ENCODE measurements at regions not wholly inside any gene's neighbourhood (a gene's known extent, or its start where the extent isn't known, plus 50 kb on each side); places are given as distances from the start of the nearest gene placed in this dataset.

- Histone ChIP-seq H3K4me1 (peaks cover 0 to 49% (median 38%) of the 10 kb centered on the region in 4 donors), H3K27me3 (no peaks in the 10 kb centered on the region), H3K9me3 (no peaks in the 10 kb centered on the region), H3K27ac (no peak overlapping the region), H3K36me3 (no peaks in the 10 kb centered on the region), H3K4me3 (no peak overlapping the region)
- no peak for DNase-seq
- no peak for TF ChIP-seq EP300 (IDR thresholded peaks at IDR 0.05)
- TF ChIP-seq POLR2A (IDR thresholded peaks at IDR 0.05): no peak
- no peak for TF ChIP-seq POLR2AphosphoS5 (IDR thresholded peaks at IDR 0.05)
- TF ChIP-seq CTCF (IDR thresholded peaks at IDR 0.05): no peak
- intact Hi-C loops (cut with DNase I): no loop called here
- WGBS, 2 donors: 70 to 76% methylated on average over 5 of the region's 5 CpGs
These were observed 807.0 kb downstream of the TLE4 start for GRCh38 chr9:80378669-80379293.

GRCh38 chr9:80376180-80376579 is 804.4 kb downstream of the TLE4 start:
- intact Hi-C loops (cut with DNase I): no loop called here
- Histone ChIP-seq H3K27me3 (no peaks in the 10 kb centered on the region), H3K4me1 (peaks cover 0 to 37% (median 28%) of the 10 kb centered on the region in 4 donors), H3K27ac (no peak overlapping the region), H3K36me3 (no peaks in the 10 kb centered on the region), H3K9me3 (no peaks in the 10 kb centered on the region), H3K4me3 (no peak overlapping the region)
- TF ChIP-seq POLR2AphosphoS5 (IDR thresholded peaks at IDR 0.05): no peak
- WGBS, 2 donors: 86 to 89% methylated on average over 3 of the region's 3 CpGs
- no peak for DNase-seq

- intact Hi-C loops (cut with DNase I): no loop called here
- DNase-seq: no peak
- no peak for TF ChIP-seq POLR2AphosphoS5 (IDR thresholded peaks at IDR 0.05)
- TF ChIP-seq EP300 (IDR thresholded peaks at IDR 0.05): no peak
- no peak for TF ChIP-seq POLR2A (IDR thresholded peaks at IDR 0.05)
- TF ChIP-seq CTCF (IDR thresholded peaks at IDR 0.05): no peak
- Histone ChIP-seq H3K9me3 (no peaks in the 10 kb centered on the region), H3K36me3 (no peaks in the 10 kb centered on the region), H3K4me1 (peaks cover 0 to 37% (median 28%) of the 10 kb centered on the region in 4 donors), H3K4me3 (no peak overlapping the region), H3K27ac (no peak overlapping the region), H3K27me3 (no peaks in the 10 kb centered on the region)
- WGBS, 2 donors: 38 to 46% methylated on average over 1 of the region's 1 CpG
These were observed 803.7 kb downstream of the TLE4 start for GRCh38 chr9:80375477-80375876.

GRCh38 chr9:80369641-80370040 is 797.9 kb downstream of the TLE4 start:
- Histone ChIP-seq H3K4me3 (no peak overlapping the region), H3K4me1 (no peaks in the 10 kb centered on the region), H3K36me3 (no peaks in the 10 kb centered on the region), H3K27ac (no peak overlapping the region), H3K27me3 (no peaks in the 10 kb centered on the region), H3K9me3 (no peaks in the 10 kb centered on the region)
- intact Hi-C loops (cut with DNase I): no loop called here
- DNase-seq: no peak
- TF ChIP-seq CTCF (IDR thresholded peaks at IDR 0.05) (no peak), POLR2A (IDR thresholded peaks at IDR 0.05) (no peak), POLR2AphosphoS5 (IDR thresholded peaks at IDR 0.05) (no peak), EP300 (IDR thresholded peaks at IDR 0.05) (no peak)
- 55 to 80% methylated on average over 2 of the region's 2 CpGs for WGBS, 2 donors

- Histone ChIP-seq H3K27me3 (no peaks in the 10 kb centered on the region), H3K4me3 (no peak overlapping the region), H3K4me1 (no peaks in the 10 kb centered on the region), H3K27ac (no peak overlapping the region), H3K36me3 (no peaks in the 10 kb centered on the region), H3K9me3 (no peaks in the 10 kb centered on the region)
- DNase-seq: no peak
- TF ChIP-seq CTCF (IDR thresholded peaks at IDR 0.05): no peak
- TF ChIP-seq POLR2A (IDR thresholded peaks at IDR 0.05): no peak
- TF ChIP-seq EP300 (IDR thresholded peaks at IDR 0.05): no peak
- no peak for TF ChIP-seq POLR2AphosphoS5 (IDR thresholded peaks at IDR 0.05)
- 19 to 33% methylated on average over 2 of the region's 2 CpGs for WGBS, 2 donors
- intact Hi-C loops (cut with DNase I): no loop called here
These were observed 794.9 kb downstream of the TLE4 start for GRCh38 chr9:80366626-80367025.

Measured in sigmoid colon (tissue), 6 donors.